ENCODE measurements at regions not wholly inside any gene's neighbourhood (a gene's known extent, or its start where the extent isn't known, plus 50 kb on each side); places are given as distances from the start of the nearest gene placed in this dataset.
A peak's percentile ranks its signal among the peaks of the same experiment; 100 is the strongest.

DNA sequence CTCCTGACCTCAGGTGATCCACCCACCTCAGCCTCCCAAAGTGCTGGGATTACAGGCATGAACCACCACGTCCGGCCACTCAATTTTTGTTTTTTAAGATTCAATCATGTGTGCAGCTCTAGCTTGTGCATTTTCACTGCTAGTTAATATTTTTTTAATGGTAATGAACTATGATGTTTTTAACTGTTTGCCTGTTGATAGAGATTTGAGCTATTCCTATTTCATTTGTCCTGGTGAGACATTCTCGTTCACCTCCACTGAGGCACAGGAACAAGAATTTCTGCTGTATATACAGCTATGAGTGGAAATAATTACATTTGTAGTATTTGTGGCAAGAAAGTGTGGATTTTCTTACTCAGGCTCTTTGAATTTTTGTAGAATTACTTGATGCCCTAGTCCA, 137.7 kb upstream of the MYOCD start:
- no peak for DNase-seq (ENCODE audit: low read depth in 3 of 3)

- no peak for DNase-seq (ENCODE audit: low read depth in 3 of 3)
Observed at GRCh38 chr17:12530161-12530560, 135.5 kb upstream of the MYOCD start.

- no peak for DNase-seq (ENCODE audit: low read depth in 3 of 3)
Observed at GRCh38 chr17:12536021-12536420, 129.7 kb upstream of the MYOCD start.

GRCh38 chr17:12536472-12536871, 129.2 kb upstream of the MYOCD start:
- no peak for DNase-seq (ENCODE audit: low read depth in 3 of 3)

- DNase-seq (ENCODE audit: low read depth in 3 of 3) = no peak
Observed at GRCh38 chr17:12537436-12537835, 128.3 kb upstream of the MYOCD start.

DNA sequence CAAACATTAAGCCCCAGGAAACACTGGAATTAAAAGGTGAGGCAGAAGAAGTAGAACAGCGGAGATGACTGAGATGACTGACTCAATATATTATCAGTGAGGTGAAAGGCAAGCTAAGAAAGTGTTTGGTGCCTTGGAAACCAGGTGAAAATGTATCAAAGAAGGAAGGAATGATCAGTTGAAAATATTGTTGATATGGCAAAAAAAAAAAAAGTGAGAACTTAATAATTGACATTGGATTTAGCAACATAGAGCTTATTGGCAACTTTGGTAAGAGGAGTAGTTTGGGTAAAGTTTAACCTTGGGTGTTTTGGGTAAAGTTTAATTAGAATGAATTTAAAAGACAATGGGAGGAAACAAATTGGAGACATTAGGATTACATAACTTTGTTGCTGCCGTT, 127.7 kb upstream of the MYOCD start:
- no peak for DNase-seq (ENCODE audit: low read depth in 3 of 3)

- DNase-seq (ENCODE audit: low read depth in 3 of 3) = peak in 1 of 3 donors; percentile 0
Observed at GRCh38 chr17:12545877-12546513, 119.7 kb upstream of the MYOCD start.

DNA sequence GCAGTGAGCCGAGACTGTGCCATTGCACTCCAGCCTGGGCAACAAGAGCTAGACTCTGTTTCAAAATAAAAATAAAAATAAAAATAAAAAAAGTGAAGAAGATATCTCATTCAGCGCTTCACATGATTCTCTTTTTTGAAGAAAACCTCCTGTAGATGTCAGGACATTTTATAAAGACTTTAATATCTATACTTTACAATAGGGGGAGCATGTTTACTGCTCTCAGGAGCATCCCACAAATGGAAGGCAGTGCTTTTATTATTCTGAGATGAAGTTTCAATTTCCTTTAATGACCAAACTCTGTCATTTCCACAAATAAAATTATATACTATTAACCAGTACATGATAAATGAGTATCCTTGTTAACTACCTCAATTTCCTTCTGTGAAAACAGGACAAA, 118.7 kb upstream of the MYOCD start:
- no peak for DNase-seq (ENCODE audit: low read depth in 3 of 3)

GRCh38 chr17:12547831-12548230, 117.9 kb upstream of the MYOCD start:
- no peak for DNase-seq (ENCODE audit: low read depth in 3 of 3)

DNA sequence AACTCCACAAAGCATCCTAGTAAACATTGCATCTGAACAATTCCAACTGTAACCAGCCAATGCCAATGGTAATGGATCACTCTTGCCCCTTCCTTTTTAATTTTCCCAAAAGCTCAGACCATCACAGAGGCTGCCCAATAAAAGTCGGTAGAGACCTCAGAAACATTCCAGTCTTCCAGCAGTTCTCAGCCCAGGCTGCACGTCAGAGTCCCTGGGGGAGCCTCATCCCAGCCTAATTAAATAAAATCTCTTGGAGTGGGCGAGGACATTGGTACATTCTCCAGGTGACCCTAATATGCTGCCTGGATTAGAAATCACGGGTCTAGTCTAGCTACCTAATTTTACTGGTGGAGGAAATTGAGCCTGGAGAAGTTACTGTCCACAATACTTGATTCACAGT, 117.1 kb upstream of the MYOCD start:
- no peak for DNase-seq (ENCODE audit: low read depth in 3 of 3)

GRCh38 chr17:12549499-12550041, 116.1 kb upstream of the MYOCD start:
- no peak for DNase-seq (ENCODE audit: low read depth in 3 of 3)

- no peak for DNase-seq (ENCODE audit: low read depth in 3 of 3)
Observed at GRCh38 chr17:12553625-12554024, 112.1 kb upstream of the MYOCD start.

DNA sequence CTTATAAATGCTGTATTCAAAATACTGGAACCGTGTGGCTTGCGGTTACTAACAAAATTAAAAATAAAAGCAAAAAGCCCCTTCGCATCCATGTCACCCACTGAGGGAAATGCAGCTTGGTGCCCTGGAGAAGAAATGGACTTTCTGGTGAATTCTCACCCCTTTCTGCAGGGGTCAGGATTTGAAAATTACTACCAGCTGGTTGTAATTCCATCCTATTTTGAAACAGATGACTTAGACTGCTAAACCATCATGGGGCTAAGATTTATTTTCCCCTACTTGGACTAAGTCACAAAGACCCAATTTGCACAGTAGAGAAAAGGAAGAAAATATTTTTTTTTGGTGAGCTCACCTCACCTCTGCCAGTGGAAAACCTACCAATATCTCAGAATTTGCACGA, 111.4 kb upstream of the MYOCD start:
- no peak for DNase-seq (ENCODE audit: low read depth in 3 of 3)

GRCh38 chr17:12566291-12566690, 99.4 kb upstream of the MYOCD start:
- DNase-seq (ENCODE audit: low read depth in 3 of 3) = no peak

GRCh38 chr17:12567077-12568053, 98.3 kb upstream of the MYOCD start:
- no peak for DNase-seq (ENCODE audit: low read depth in 3 of 3)

GRCh38 chr17:12568358-12569251, 97.1 kb upstream of the MYOCD start:
- DNase-seq (ENCODE audit: low read depth in 3 of 3) = no peak

DNA sequence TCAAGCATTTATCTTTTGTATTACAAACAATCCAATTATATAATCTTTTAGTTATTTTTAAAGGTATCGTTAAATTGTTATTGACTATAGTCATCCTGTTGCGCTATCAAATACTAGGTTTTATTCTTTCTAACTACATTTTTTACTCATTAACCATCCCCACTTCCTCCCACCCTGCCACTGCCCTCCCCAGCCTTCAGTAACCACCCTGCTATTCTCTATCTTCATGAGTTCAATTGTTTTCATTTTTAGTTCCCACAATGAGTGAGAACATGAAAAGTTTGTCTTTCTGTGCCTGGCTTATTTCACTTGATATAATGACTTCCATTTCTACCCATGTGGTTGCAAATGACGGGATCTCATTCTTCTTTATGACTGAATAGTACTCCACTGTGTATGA, 94.1 kb upstream of the MYOCD start:
- DNase-seq (ENCODE audit: low read depth in 3 of 3) = no peak

DNA sequence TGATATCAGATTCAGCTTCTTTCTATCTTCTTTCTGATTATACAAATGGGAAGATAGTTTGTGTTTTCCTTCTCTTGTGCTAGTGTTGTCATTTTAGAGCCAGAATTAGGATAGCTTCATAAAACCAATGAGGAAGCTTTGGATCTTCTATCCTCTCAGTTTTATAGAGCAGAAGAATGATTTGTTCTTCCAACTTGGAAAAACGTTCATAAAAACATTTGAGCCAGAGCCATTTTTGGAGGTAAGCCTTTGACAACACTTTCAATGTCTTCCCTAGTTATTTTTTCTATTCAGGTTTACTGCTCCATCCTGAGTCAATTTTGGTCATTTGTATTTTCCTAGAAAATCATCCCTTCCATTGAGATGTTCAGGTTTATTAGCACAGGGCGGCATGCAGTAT, 91.2 kb upstream of the MYOCD start:
- DNase-seq (ENCODE audit: low read depth in 3 of 3) = no peak

GRCh38 chr17:12575641-12576040, 90.0 kb upstream of the MYOCD start:
- DNase-seq (ENCODE audit: low read depth in 3 of 3) = no peak

- no peak for DNase-seq (ENCODE audit: low read depth in 3 of 3)
Observed at GRCh38 chr17:12579288-12579687, 86.4 kb upstream of the MYOCD start.

DNA sequence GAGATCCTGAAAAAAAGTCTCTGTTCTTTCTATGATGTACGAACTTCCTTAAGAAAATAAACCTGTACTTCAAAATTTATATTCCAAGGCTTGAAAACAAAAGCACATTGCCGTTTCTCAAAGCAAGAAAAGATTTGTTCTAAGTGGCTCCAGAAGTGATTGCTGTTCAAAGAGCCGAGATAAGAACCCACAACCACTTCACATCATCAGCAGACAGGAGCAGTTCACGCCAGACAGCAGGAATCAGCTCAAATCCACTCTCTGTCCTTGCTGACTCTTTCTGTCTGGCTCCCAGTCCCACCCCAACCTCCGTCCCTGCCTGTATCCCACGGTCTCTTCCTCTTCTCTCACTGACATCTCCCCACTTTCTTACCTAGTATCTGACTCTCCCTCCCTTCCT, 85.0 kb upstream of the MYOCD start:
- no peak for DNase-seq (ENCODE audit: low read depth in 3 of 3)

DNA sequence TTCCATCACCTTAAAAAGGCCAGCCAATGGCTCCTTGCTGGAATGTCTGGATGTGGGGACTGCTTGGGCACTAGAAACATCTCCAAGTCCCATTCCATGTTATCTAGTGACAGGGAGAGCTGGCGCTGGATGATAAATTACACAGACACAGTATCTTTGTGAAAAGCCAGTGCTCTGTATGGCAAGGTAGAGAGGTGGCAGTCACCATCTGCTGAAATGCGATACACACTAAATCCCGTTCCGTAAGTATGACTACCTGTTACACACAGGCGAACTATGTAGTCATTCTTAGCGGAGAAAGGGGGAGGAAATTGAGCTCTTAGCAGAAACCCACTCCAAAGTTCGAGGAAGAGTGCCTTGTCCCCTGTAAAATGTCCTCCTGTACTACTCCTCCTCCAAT, 81.0 kb upstream of the MYOCD start:
- no peak for DNase-seq (ENCODE audit: low read depth in 3 of 3)
